ENCODE measurements at regions not wholly inside any gene's neighbourhood (a gene's known extent, or its start where the extent isn't known, plus 50 kb on each side); places are given as distances from the start of the nearest gene placed in this dataset.

DNA sequence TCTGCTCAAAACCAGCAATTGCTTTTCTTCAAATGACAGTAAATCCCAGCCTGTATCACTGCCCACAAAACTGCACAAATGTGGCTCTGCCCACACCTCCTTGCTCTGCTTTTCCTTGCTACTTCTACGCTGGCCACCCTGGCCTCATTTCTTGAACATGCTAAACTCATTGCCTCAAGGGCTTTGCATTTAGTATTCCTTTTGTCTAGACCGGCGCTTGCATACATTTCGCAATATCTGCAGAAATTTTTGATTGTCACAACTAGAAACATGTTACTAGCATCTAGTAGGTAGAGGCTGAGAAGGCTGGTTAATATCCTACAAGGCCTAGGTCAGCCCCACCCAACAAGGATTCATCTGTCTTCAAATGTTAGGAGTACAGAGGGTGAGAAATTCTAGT lies 2357.8 kb downstream of the MAT2B start:
- DNase-seq (ENCODE audit: low spot score): no peak
- TF ChIP-seq, protein P1, sequence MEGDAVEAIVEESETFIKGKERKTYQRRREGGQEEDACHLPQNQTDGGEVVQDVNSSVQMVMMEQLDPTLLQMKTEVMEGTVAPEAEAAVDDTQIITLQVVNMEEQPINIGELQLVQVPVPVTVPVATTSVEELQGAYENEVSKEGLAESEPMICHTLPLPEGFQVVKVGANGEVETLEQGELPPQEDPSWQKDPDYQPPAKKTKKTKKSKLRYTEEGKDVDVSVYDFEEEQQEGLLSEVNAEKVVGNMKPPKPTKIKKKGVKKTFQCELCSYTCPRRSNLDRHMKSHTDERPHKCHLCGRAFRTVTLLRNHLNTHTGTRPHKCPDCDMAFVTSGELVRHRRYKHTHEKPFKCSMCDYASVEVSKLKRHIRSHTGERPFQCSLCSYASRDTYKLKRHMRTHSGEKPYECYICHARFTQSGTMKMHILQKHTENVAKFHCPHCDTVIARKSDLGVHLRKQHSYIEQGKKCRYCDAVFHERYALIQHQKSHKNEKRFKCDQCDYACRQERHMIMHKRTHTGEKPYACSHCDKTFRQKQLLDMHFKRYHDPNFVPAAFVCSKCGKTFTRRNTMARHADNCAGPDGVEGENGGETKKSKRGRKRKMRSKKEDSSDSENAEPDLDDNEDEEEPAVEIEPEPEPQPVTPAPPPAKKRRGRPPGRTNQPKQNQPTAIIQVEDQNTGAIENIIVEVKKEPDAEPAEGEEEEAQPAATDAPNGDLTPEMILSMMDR (IDR thresholded peaks at IDR 0.05): no peak
- Histone ChIP-seq H3K4me3 (no peak overlapping the region), H3K27ac (no peak overlapping the region)

DNA sequence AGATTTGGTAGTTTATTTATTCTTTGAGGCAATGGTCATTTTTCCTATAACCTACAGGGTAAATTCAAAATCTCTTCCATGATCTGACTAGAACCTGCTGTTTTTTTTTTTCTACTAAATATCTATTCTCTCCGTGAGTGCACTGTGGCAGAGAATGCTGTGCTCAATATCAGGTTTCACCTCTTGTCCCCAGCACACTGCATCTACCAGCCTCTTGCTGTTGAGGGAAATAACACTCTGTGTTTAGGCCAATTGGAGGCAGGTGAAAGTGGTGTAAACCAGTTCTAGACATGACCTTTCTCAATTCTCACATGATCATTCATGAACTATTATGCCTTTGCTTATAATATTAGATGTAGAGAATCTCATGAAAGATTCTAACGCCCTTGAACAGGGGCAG lies 2365.9 kb downstream of the MAT2B start:
- H3K4me3 ChIP-seq: no peak overlapping the region
- TF ChIP-seq, protein P1 (IDR thresholded peaks at IDR 0.05): no peak
- H3K27ac ChIP-seq: no peak overlapping the region
- no peak for DNase-seq (ENCODE audit: low spot score)

DNA sequence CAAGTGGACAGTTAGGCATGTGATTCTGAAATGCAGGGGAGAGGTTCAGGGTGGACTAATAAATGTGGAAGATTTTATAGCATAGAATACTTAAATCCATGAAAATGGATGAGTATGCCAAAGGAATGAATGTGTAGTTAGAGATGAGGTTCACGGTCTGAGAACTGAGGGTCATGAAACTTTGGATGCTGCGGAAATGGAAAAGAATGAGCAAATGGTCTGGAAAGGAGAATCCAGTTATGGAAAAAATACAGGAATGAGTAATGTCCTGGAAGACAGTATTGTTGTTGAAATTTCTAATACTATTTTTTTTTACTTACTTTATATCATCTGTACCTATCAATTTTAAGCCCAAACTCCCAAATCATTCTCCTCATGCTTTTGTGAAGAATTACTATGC lies 2369.4 kb downstream of the MAT2B start:
- Histone ChIP-seq H3K4me3 (no peak overlapping the region), H3K27ac (no peak overlapping the region)
- no peak for DNase-seq (ENCODE audit: low spot score)
- TF ChIP-seq, protein P1 (IDR thresholded peaks at IDR 0.05): no peak

DNA sequence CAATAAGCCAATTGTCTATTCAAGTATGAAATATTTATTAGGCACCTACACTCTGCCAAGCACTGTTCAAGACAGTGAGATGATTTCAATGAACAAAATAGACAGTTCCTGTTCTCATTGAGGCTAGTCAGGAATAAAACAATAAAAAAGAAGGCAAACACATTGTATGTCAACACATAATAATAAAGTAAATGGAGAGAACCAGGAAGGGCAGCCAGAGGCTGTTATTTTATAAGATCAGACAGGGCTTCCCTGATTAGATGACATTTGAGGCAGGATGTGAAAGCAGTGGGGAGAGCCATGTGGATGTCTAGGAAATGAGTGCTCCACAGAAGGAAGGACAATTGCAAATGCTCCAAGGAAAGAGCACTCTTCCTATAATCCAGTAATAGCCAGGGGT lies 2371.1 kb downstream of the MAT2B start:
- no peak for DNase-seq (ENCODE audit: low spot score)
- no peak overlapping the region for H3K4me3 ChIP-seq
- no peak overlapping the region for H3K27ac ChIP-seq
- TF ChIP-seq, protein P1 (IDR thresholded peaks at IDR 0.05): no peak

DNA sequence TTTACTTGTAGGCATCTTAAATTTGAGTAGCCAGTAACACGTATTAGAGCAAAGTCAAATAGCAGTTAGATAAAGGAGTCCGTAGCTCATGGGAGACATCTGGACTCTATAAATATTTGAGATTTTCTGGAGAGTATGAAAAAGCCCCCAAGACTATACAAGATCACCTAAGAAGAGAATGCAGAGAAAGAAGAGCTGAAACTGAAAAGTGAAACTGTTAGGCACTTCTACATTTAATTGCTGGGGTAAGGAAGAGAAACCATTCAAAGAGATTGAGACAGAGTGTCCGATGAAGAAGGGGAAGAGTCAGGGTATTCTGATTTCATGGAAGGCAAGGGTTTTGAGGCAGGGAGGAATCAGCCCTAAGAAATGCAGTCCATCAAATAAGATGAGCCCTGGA lies 2372.1 kb downstream of the MAT2B start:
- TF ChIP-seq, protein P1 (IDR thresholded peaks at IDR 0.05): no peak
- H3K4me3 ChIP-seq: no peak overlapping the region
- DNase-seq (ENCODE audit: low spot score): no peak
- no peak overlapping the region for H3K27ac ChIP-seq

DNA sequence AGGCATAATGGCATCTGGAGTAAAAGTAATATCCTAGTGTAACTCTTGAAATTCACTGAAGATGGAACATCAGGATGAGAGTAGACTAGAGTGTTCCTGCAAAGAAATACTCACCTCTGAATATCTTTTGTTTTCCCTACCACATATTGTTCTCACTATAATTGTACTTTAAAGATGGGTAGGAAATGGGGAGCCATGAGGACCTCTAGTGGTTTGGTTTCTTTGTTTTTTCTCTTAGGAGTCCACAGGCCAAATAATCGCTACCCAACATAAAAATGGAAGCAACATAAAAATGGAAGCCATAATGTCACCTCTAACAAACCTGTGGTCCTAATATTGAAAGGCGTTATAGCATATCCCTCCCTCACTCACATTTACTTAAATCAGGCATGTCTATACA lies 2375.8 kb downstream of the MAT2B start:
- H3K27ac ChIP-seq: no peak overlapping the region
- TF ChIP-seq, protein P1 (IDR thresholded peaks at IDR 0.05): no peak
- H3K4me3 ChIP-seq: no peak overlapping the region
- DNase-seq (ENCODE audit: low spot score): no peak

DNA sequence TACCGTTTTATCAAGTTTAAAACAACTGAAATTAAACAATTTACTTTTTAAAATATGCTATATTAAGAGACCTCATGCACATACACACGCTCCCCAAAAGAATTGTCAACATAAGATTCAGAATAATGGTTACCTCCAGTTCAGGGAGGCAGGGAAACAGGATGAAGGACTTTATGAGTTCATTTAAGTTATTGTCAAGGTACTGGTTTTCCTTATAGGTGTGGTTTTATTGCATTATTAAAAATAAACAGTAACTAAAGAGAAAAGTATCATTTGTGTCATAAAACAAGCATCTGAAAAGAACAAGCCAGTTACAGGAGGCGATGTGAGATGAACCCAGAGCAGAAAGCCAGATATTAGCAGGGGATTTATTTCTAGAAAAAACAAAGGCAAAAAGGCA lies 2376.7 kb downstream of the MAT2B start:
- no peak for DNase-seq (ENCODE audit: low spot score)
- TF ChIP-seq, protein P1 (IDR thresholded peaks at IDR 0.05): no peak

More for the DNA sequence above, 2376.7 kb downstream of the MAT2B start:
- no peak overlapping the region for H3K27ac ChIP-seq
- H3K4me3 ChIP-seq: no peak overlapping the region
